ENCODE measurements at regions not wholly inside any gene's neighbourhood (a gene's known extent, or its start where the extent isn't known, plus 50 kb on each side); places are given as distances from the start of the nearest gene placed in this dataset.

GRCh38 chr18:45447355-45448265 is 167.7 kb upstream of the SLC14A2 start:
- no peak for DNase-seq

- no peak for DNase-seq
These were observed 166.4 kb upstream of the SLC14A2 start for GRCh38 chr18:45448871-45449270.

GRCh38 chr18:45449418-45450227 is 165.7 kb upstream of the SLC14A2 start:
- no peak for DNase-seq

GRCh38 chr18:45456090-45457021 is 158.9 kb upstream of the SLC14A2 start:
- no peak for DNase-seq

GRCh38 chr18:45458033-45458432 is 157.2 kb upstream of the SLC14A2 start:
- DNase-seq = no peak

GRCh38 chr18:45462179-45462578 is 153.1 kb upstream of the SLC14A2 start:
- DNase-seq = no peak

- DNase-seq = no peak
These were observed 151.8 kb upstream of the SLC14A2 start for GRCh38 chr18:45463451-45463850.

- no peak for DNase-seq
These were observed 150.7 kb upstream of the SLC14A2 start for GRCh38 chr18:45464619-45465018.

GRCh38 chr18:45467293-45467692 is 148.0 kb upstream of the SLC14A2 start:
- DNase-seq = no peak

GRCh38 chr18:45467945-45468344 is 147.3 kb upstream of the SLC14A2 start:
- no peak for DNase-seq

- no peak for DNase-seq
These were observed 136.4 kb upstream of the SLC14A2 start for GRCh38 chr18:45478889-45479288.

GRCh38 chr18:45480219-45481015 is 134.9 kb upstream of the SLC14A2 start:
- DNase-seq = no peak

GRCh38 chr18:45481821-45482220 is 133.5 kb upstream of the SLC14A2 start:
- DNase-seq = no peak

GRCh38 chr18:45482286-45482685 is 133.0 kb upstream of the SLC14A2 start:
- no peak for DNase-seq

GRCh38 chr18:45487581-45487980 is 127.7 kb upstream of the SLC14A2 start:
- DNase-seq = no peak

- no peak for DNase-seq
These were observed 126.6 kb upstream of the SLC14A2 start for GRCh38 chr18:45488645-45489044.

GRCh38 chr18:45493830-45494229 is 121.4 kb upstream of the SLC14A2 start:
- DNase-seq = no peak

GRCh38 chr18:45494811-45495210 is 120.5 kb upstream of the SLC14A2 start:
- no peak for DNase-seq

GRCh38 chr18:45496741-45497140 is 118.5 kb upstream of the SLC14A2 start:
- DNase-seq = no peak

GRCh38 chr18:45497595-45498286 is 117.5 kb upstream of the SLC14A2 start:
- no peak for DNase-seq

GRCh38 chr18:45498287-45498658 is 117.0 kb upstream of the SLC14A2 start:
- no peak for DNase-seq
